ENCODE measurements at regions not wholly inside any gene's neighbourhood (a gene's known extent, or its start where the extent isn't known, plus 50 kb on each side); places are given as distances from the start of the nearest gene placed in this dataset.

GRCh38 chr2:191565120-191565519 lies 112.8 kb upstream of the NABP1 start:
- no peak for DNase-seq

- DNase-seq, result no peak
Measured at GRCh38 chr2:191565647-191566198, 112.2 kb upstream of the NABP1 start.

GRCh38 chr2:191566344-191566743 lies 111.6 kb upstream of the NABP1 start:
- DNase-seq, result peak; percentile 65

GRCh38 chr2:191567206-191567605 lies 110.7 kb upstream of the NABP1 start:
- no peak for DNase-seq

GRCh38 chr2:191569025-191569424 lies 108.9 kb upstream of the NABP1 start:
- DNase-seq, result no peak

- DNase-seq, result peak; percentile 51
Measured at GRCh38 chr2:191571163-191571769, 106.7 kb upstream of the NABP1 start.

- no peak for DNase-seq
Measured at GRCh38 chr2:191572319-191572718, 105.6 kb upstream of the NABP1 start.

- DNase-seq, result no peak
Measured at GRCh38 chr2:191573216-191573615, 104.7 kb upstream of the NABP1 start.

- DNase-seq, result no peak
Measured at GRCh38 chr2:191574232-191574631, 103.7 kb upstream of the NABP1 start.

- no peak for DNase-seq
Measured at GRCh38 chr2:191577605-191578004, 100.3 kb upstream of the NABP1 start.

- DNase-seq, result no peak
Measured at GRCh38 chr2:191578031-191578430, 99.9 kb upstream of the NABP1 start.

GRCh38 chr2:191580581-191580980 lies 97.4 kb upstream of the NABP1 start:
- no peak for DNase-seq

- no peak for DNase-seq
Measured at GRCh38 chr2:191581003-191581402, 96.9 kb upstream of the NABP1 start.

- no peak for DNase-seq
Measured at GRCh38 chr2:191582355-191582754, 95.6 kb upstream of the NABP1 start.

GRCh38 chr2:191591025-191591424 lies 86.9 kb upstream of the NABP1 start:
- DNase-seq, result no peak

- DNase-seq, result no peak
Measured at GRCh38 chr2:191593622-191594385, 84.1 kb upstream of the NABP1 start.

GRCh38 chr2:191597186-191597751 lies 80.7 kb upstream of the NABP1 start:
- DNase-seq, result no peak

- DNase-seq, result no peak
Measured at GRCh38 chr2:191598296-191598695, 79.6 kb upstream of the NABP1 start.

- DNase-seq, result no peak
Measured at GRCh38 chr2:191601060-191601459, 76.9 kb upstream of the NABP1 start.

GRCh38 chr2:191604154-191604553 lies 73.8 kb upstream of the NABP1 start:
- no peak for DNase-seq

- DNase-seq, result no peak
Measured at GRCh38 chr2:191607096-191607495, 70.8 kb upstream of the NABP1 start.

- DNase-seq, result no peak
Measured at GRCh38 chr2:191610756-191611155, 67.2 kb upstream of the NABP1 start.

- DNase-seq, result peak; percentile 19
Measured at GRCh38 chr2:191611614-191612013, 66.3 kb upstream of the NABP1 start.

- no peak for DNase-seq
Measured at GRCh38 chr2:191612496-191612895, 65.4 kb upstream of the NABP1 start.
